ENCODE measurements at regions not wholly inside any gene's neighbourhood (a gene's known extent, or its start where the extent isn't known, plus 50 kb on each side); places are given as distances from the start of the nearest gene placed in this dataset.
"Not testable (repeated sequence)": the region's sequence is repeated elsewhere in the genome, so short reads cannot be mapped to it uniquely, and the experiment has no call there.

GRCh38 chr5:143588933-143589662 is 185.6 kb upstream of the NR3C1 start:
- H3K27me3 ChIP-seq (ENCODE audit: control insufficient read depth in 1 of 2, insufficient read depth in 2 of 2, low read length in 2 of 2): no peaks in the 10 kb centered on the region
- H3K4me1 ChIP-seq (ENCODE audit: control insufficient read depth in 2 of 2, insufficient read depth in 2 of 2, low read length in 1 of 2): no peaks in the 10 kb centered on the region
- H3K27ac ChIP-seq (ENCODE audit: low read depth in 2 of 2, low read length in 1 of 2): no peak overlapping the region
- no peak overlapping the region for H3K4me3 ChIP-seq (ENCODE audit: low read depth in 1 of 2, low read length in 2 of 2)
- WGBS, 2 donors: 65 to 70% methylated on average over 7 of the region's 7 CpGs
- no peaks in the 10 kb centered on the region for H3K9me3 ChIP-seq (ENCODE audit: control insufficient read depth in 2 of 2, insufficient read depth in 1 of 2, low read depth in 1 of 2, low read length in 1 of 2)
- H3K36me3 ChIP-seq (ENCODE audit: control insufficient read depth in 2 of 2, insufficient read depth in 2 of 2, low read length in 1 of 2): no peaks in the 10 kb centered on the region

DNA sequence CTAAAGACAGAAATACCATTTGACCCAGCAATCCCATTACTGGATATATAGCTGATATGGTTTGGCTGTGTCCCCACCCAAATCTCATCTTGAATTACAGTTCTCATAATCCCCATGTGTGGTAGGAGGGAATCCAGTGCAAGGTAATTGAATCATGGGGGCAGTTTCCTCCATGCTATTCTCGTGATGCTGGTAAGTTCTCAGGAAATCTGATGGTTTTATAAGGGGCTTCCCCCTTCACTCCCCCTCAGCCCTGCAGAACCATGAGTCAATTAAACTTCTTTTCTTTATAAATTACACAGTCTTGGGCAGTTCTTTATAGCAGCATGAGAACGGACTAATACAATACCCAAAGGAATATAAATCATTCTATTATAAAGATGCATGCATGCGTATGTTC is 184.6 kb upstream of the NR3C1 start:
- H3K4me3 ChIP-seq (ENCODE audit: low read depth in 1 of 2, low read length in 2 of 2); H3K36me3 ChIP-seq (ENCODE audit: control insufficient read depth in 2 of 2, insufficient read depth in 2 of 2, low read length in 1 of 2); H3K27me3 ChIP-seq (ENCODE audit: control insufficient read depth in 1 of 2, insufficient read depth in 2 of 2, low read length in 2 of 2); H3K27ac ChIP-seq (ENCODE audit: low read depth in 2 of 2, low read length in 1 of 2); H3K9me3 ChIP-seq (ENCODE audit: control insufficient read depth in 2 of 2, insufficient read depth in 1 of 2, low read depth in 1 of 2, low read length in 1 of 2); H3K4me1 ChIP-seq (ENCODE audit: control insufficient read depth in 2 of 2, insufficient read depth in 2 of 2, low read length in 1 of 2): not testable (repeated sequence)
- WGBS, 2 donors: 73 to 87% methylated on average over 3 of the region's 3 CpGs

DNA sequence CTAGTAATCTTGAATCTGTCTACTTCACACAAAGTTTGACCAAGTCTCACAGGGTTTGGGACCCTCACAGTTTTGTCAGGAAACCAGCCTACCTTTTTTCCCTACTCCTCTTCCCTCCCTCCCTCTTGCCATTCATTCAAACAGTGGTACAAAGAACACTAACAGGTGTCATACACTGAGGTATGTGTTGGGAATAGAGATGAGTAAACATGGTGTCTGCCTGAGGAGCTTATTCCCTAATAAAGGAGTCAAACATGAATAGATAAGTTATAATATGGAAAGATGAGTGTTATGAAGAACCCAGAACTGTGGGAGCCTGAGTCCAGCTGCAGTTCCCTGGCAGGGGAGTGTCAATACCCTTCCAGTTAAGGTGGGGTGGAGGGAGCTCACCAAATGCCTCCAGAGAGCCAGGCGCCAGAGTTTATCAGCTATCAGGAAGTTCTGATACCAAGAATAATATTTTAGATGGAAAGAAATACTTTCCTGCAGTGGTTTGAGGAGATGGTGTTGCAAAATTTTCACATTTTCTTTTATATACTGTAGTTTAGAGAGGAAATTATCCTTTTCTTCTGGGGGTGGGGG is 183.4 kb upstream of the NR3C1 start:
- whole genome bisulfite sequencing, 2 donors: 95 to 96% methylated on average over 1 of the region's 1 CpG
- Histone ChIP-seq H3K36me3 (ENCODE audit: control insufficient read depth in 2 of 2, insufficient read depth in 2 of 2, low read length in 1 of 2) (no peaks in the 10 kb centered on the region), H3K27me3 (ENCODE audit: control insufficient read depth in 1 of 2, insufficient read depth in 2 of 2, low read length in 2 of 2) (no peaks in the 10 kb centered on the region), H3K27ac (ENCODE audit: low read depth in 2 of 2, low read length in 1 of 2) (no peak overlapping the region), H3K4me1 (ENCODE audit: control insufficient read depth in 2 of 2, insufficient read depth in 2 of 2, low read length in 1 of 2) (no peaks in the 10 kb centered on the region), H3K9me3 (ENCODE audit: control insufficient read depth in 2 of 2, insufficient read depth in 1 of 2, low read depth in 1 of 2, low read length in 1 of 2) (no peaks in the 10 kb centered on the region), H3K4me3 (ENCODE audit: low read depth in 1 of 2, low read length in 2 of 2) (no peak overlapping the region)

GRCh38 chr5:143585970-143586369 is 182.5 kb upstream of the NR3C1 start:
- Histone ChIP-seq H3K4me3 (ENCODE audit: low read depth in 1 of 2, low read length in 2 of 2) (no peak overlapping the region), H3K27ac (ENCODE audit: low read depth in 2 of 2, low read length in 1 of 2) (no peak overlapping the region), H3K36me3 (ENCODE audit: control insufficient read depth in 2 of 2, insufficient read depth in 2 of 2, low read length in 1 of 2) (no peaks in the 10 kb centered on the region), H3K9me3 (ENCODE audit: control insufficient read depth in 2 of 2, insufficient read depth in 1 of 2, low read depth in 1 of 2, low read length in 1 of 2) (no peaks in the 10 kb centered on the region), H3K27me3 (ENCODE audit: control insufficient read depth in 1 of 2, insufficient read depth in 2 of 2, low read length in 2 of 2) (no peaks in the 10 kb centered on the region), H3K4me1 (ENCODE audit: control insufficient read depth in 2 of 2, insufficient read depth in 2 of 2, low read length in 1 of 2) (no peaks in the 10 kb centered on the region)

DNA sequence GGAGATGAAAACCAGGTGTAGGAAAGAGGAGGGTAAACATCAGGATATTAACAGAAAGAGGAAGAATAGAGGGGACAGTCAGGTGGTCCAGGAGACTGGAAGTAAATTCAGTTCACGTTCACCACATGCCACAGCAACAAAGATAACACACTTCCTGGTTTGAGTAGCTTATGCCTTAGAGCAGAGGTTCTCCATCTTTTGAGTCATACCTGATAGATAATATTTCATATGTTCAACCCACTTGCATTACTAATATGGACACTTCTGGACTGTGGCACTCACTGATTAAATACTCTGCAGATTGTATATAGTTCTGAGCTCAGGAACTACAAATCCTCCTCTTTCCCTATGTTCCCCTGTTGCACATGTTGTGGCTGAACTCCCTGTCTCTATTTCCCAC is 179.9 kb upstream of the NR3C1 start:
- WGBS, 2 donors: 64 to 79% methylated on average over 1 of the region's 1 CpG
- Histone ChIP-seq H3K4me1 (ENCODE audit: control insufficient read depth in 2 of 2, insufficient read depth in 2 of 2, low read length in 1 of 2) (no peaks in the 10 kb centered on the region), H3K27ac (ENCODE audit: low read depth in 2 of 2, low read length in 1 of 2) (no peak overlapping the region), H3K9me3 (ENCODE audit: control insufficient read depth in 2 of 2, insufficient read depth in 1 of 2, low read depth in 1 of 2, low read length in 1 of 2) (no peaks in the 10 kb centered on the region), H3K4me3 (ENCODE audit: low read depth in 1 of 2, low read length in 2 of 2) (no peak overlapping the region), H3K36me3 (ENCODE audit: control insufficient read depth in 2 of 2, insufficient read depth in 2 of 2, low read length in 1 of 2) (no peaks in the 10 kb centered on the region), H3K27me3 (ENCODE audit: control insufficient read depth in 1 of 2, insufficient read depth in 2 of 2, low read length in 2 of 2) (no peaks in the 10 kb centered on the region)

- no peak overlapping the region for H3K27ac ChIP-seq (ENCODE audit: low read depth in 2 of 2, low read length in 1 of 2)
- 46 to 75% methylated on average over 5 of the region's 5 CpGs for WGBS, 2 donors
These were observed 179.4 kb upstream of the NR3C1 start for GRCh38 chr5:143582869-143583268.

GRCh38 chr5:143582176-143582575 is 178.7 kb upstream of the NR3C1 start:
- Histone ChIP-seq H3K36me3 (ENCODE audit: control insufficient read depth in 2 of 2, insufficient read depth in 2 of 2, low read length in 1 of 2) (no peaks in the 10 kb centered on the region), H3K9me3 (ENCODE audit: control insufficient read depth in 2 of 2, insufficient read depth in 1 of 2, low read depth in 1 of 2, low read length in 1 of 2) (no peaks in the 10 kb centered on the region), H3K27ac (ENCODE audit: low read depth in 2 of 2, low read length in 1 of 2) (no peak overlapping the region), H3K27me3 (ENCODE audit: control insufficient read depth in 1 of 2, insufficient read depth in 2 of 2, low read length in 2 of 2) (no peaks in the 10 kb centered on the region), H3K4me1 (ENCODE audit: control insufficient read depth in 2 of 2, insufficient read depth in 2 of 2, low read length in 1 of 2) (no peaks in the 10 kb centered on the region), H3K4me3 (ENCODE audit: low read depth in 1 of 2, low read length in 2 of 2) (no peak overlapping the region)
- 57 to 65% methylated on average over 4 of the region's 4 CpGs for WGBS, 2 donors

More at GRCh38 chr5:143582869-143583268, 179.4 kb upstream of the NR3C1 start:
- no peaks in the 10 kb centered on the region for H3K36me3 ChIP-seq (ENCODE audit: control insufficient read depth in 2 of 2, insufficient read depth in 2 of 2, low read length in 1 of 2)
- no peaks in the 10 kb centered on the region for H3K9me3 ChIP-seq (ENCODE audit: control insufficient read depth in 2 of 2, insufficient read depth in 1 of 2, low read depth in 1 of 2, low read length in 1 of 2)
- H3K4me1 ChIP-seq (ENCODE audit: control insufficient read depth in 2 of 2, insufficient read depth in 2 of 2, low read length in 1 of 2): no peaks in the 10 kb centered on the region
- no peak overlapping the region for H3K4me3 ChIP-seq (ENCODE audit: low read depth in 1 of 2, low read length in 2 of 2)
- H3K27me3 ChIP-seq (ENCODE audit: control insufficient read depth in 1 of 2, insufficient read depth in 2 of 2, low read length in 2 of 2): no peaks in the 10 kb centered on the region

DNA sequence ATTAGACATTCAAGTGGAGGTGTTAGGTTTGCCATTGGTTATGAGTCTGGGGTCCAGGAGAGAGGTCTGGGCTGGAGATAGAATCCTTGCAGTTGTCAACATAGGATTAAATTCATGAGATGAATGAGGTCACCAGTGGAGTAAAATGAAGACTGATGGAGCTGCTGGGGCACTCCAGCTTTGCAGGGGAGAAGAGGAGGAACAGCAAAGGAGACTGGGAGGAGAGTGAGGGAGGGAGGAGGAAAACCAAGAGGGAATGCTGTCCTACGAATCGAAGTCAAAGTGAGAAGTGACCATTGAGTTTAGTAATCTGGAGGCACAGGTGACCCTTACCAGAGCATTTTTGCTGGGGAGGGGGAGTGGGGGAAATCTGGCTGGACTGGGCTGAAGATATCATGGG is 178.2 kb upstream of the NR3C1 start:
- Histone ChIP-seq H3K27me3 (ENCODE audit: control insufficient read depth in 1 of 2, insufficient read depth in 2 of 2, low read length in 2 of 2) (no peaks in the 10 kb centered on the region), H3K9me3 (ENCODE audit: control insufficient read depth in 2 of 2, insufficient read depth in 1 of 2, low read depth in 1 of 2, low read length in 1 of 2) (no peaks in the 10 kb centered on the region), H3K36me3 (ENCODE audit: control insufficient read depth in 2 of 2, insufficient read depth in 2 of 2, low read length in 1 of 2) (no peaks in the 10 kb centered on the region), H3K4me3 (ENCODE audit: low read depth in 1 of 2, low read length in 2 of 2) (no peak overlapping the region), H3K27ac (ENCODE audit: low read depth in 2 of 2, low read length in 1 of 2) (no peak overlapping the region), H3K4me1 (ENCODE audit: control insufficient read depth in 2 of 2, insufficient read depth in 2 of 2, low read length in 1 of 2) (no peaks in the 10 kb centered on the region)
- 94 to 100% methylated on average over 2 of the region's 2 CpGs for whole genome bisulfite sequencing, 2 donors

- Histone ChIP-seq H3K27me3 (ENCODE audit: control insufficient read depth in 1 of 2, insufficient read depth in 2 of 2, low read length in 2 of 2) (no peaks in the 10 kb centered on the region), H3K36me3 (ENCODE audit: control insufficient read depth in 2 of 2, insufficient read depth in 2 of 2, low read length in 1 of 2) (no peaks in the 10 kb centered on the region), H3K27ac (ENCODE audit: low read depth in 2 of 2, low read length in 1 of 2) (no peak overlapping the region), H3K4me3 (ENCODE audit: low read depth in 1 of 2, low read length in 2 of 2) (no peak overlapping the region), H3K9me3 (ENCODE audit: control insufficient read depth in 2 of 2, insufficient read depth in 1 of 2, low read depth in 1 of 2, low read length in 1 of 2) (no peaks in the 10 kb centered on the region), H3K4me1 (ENCODE audit: control insufficient read depth in 2 of 2, insufficient read depth in 2 of 2, low read length in 1 of 2) (no peaks in the 10 kb centered on the region)
- WGBS, 2 donors: 87 to 93% methylated on average over 3 of the region's 3 CpGs
These were observed 177.7 kb upstream of the NR3C1 start for GRCh38 chr5:143581147-143581546.

All from esophagus (tissue), 2 donors.